BLaER1 (cell line): ENCODE measurements at regions not wholly inside any gene's neighbourhood (a gene's known extent, or its start where the extent isn't known, plus 50 kb on each side); places are given as distances from the start of the nearest gene placed in this dataset.

Experiments
- H3K27ac ChIP-seq: shearing (Covaris generic); formaldehyde crosslinking; 2 replicates; pipeline ENCODE4 v1.8.1; 2022
- H3K27me3 ChIP-seq: shearing (Covaris generic); formaldehyde crosslinking; 2 replicates; pipeline ENCODE4 v1.8.1; 2022
- H3K36me3 ChIP-seq: shearing (Covaris generic); formaldehyde crosslinking; 2 replicates; pipeline ENCODE4 v1.8.1; 2022
- H3K4me1 ChIP-seq: shearing (Covaris generic); formaldehyde crosslinking; 2 replicates; pipeline ENCODE4 v1.8.1; 2022
- H3K4me2 ChIP-seq: shearing (Covaris generic); formaldehyde crosslinking; 2 replicates; pipeline ENCODE4 v1.8.1; 2022
- H3K4me3 ChIP-seq: shearing (Covaris generic); formaldehyde crosslinking; 2 replicates; pipeline ENCODE4 v1.8.1; 2022
- H3K9ac ChIP-seq: shearing (Covaris generic); formaldehyde crosslinking; 2 replicates; pipeline ENCODE4 v1.8.1; 2022
- H3K9me3 ChIP-seq: shearing (Covaris generic); formaldehyde crosslinking; 2 replicates; pipeline ENCODE4 v1.8.1; 2022
- H4K20me1 ChIP-seq: shearing (Covaris generic); formaldehyde crosslinking; 2 replicates; pipeline ENCODE4 v1.8.1; 2022
- Cebpa-rat ChIP-seq: shearing (Covaris generic); IDR thresholded peaks from 2 replicates; pipeline ENCODE4 v1.8.1; 2022

DNA sequence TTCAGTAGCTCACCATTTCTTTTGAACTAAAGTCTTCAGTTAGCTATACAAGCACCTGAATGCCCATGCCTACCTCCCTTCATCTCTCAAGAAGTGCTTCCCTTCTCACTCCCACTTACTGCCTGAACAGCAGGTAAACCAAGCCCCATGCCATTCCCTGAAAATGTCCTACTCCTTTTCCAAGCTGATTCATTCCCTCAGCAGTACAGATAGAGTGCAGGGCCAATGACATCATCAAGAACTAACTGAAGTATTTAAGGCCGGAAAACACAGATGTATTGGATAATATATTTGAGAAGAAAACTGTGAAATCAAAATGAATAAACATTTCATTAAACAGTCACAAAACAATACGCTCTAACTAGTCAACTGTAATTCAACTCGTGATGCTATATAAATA lies 478.8 kb upstream of the CDH11 start:
- Histone ChIP-seq H3K27ac (no peak overlapping the region), H3K9me3 (no peaks in the 10 kb centered on the region; the same call in 1 of the 2 replicates), H3K27me3 (no peaks in the 10 kb centered on the region), H3K4me1 (no peaks in the 10 kb centered on the region), H4K20me1 (no peaks in the 10 kb centered on the region), H3K9ac (no peak overlapping the region), H3K4me3 (no peak overlapping the region), H3K4me2 (no peak overlapping the region), H3K36me3 (no peaks in the 10 kb centered on the region)
- no peak for TF ChIP-seq Cebpa-rat

DNA sequence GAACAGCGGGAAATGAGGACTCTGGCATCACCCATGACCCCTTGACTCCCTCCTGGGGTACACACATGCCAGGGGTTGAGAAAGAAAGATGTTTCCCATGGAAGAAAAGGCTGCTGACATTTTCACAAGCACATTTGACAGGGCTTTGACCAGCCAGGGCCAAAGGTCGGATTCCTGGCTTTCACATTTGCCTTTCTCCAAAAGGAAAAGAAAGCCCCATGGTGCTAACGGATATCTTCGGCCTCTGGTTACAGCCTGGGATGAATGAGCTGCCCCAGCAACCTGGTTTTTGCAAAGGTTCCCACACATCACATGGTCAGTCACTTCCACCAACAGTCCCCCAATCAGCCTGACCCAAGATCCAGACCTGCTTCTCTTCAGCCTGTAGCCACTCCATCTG lies 478.2 kb upstream of the CDH11 start:
- TF ChIP-seq Cebpa-rat: no peak
- no peak overlapping the region for H3K4me2 ChIP-seq
- H3K27ac ChIP-seq: no peak overlapping the region
- H3K36me3 ChIP-seq: no peaks in the 10 kb centered on the region
- H4K20me1 ChIP-seq: no peaks in the 10 kb centered on the region
- no peaks in the 10 kb centered on the region for H3K4me1 ChIP-seq
- no peak overlapping the region for H3K4me3 ChIP-seq
- H3K27me3 ChIP-seq: no peaks in the 10 kb centered on the region
- H3K9ac ChIP-seq: no peak overlapping the region
- no peaks in the 10 kb centered on the region; the same call in 1 of the 2 replicates for H3K9me3 ChIP-seq

DNA sequence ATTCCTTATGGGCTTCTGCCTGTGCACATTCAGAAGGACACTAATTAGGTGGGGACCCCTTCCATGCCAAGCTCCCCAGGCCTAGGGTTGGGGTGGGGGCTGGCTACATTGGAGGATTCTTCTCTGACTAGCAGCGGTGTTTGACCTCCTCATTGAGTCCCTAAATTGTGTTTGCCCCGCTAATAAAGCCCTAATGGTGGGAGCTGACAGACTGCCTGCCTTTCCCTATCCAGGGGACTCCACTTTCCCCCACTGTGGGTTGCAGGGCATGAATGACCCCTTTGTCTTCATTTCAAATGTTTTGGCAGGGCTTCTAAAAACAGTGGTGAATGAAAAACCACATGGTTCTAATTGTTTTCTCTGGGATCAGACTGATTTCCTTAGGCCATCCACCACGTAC lies 476.8 kb upstream of the CDH11 start:
- no peak overlapping the region for H3K9ac ChIP-seq
- H3K4me3 ChIP-seq: no peak overlapping the region
- no peak for TF ChIP-seq Cebpa-rat
- no peaks in the 10 kb centered on the region for H4K20me1 ChIP-seq
- no peaks in the 10 kb centered on the region for H3K36me3 ChIP-seq
- H3K9me3 ChIP-seq: no peaks in the 10 kb centered on the region; the same call in 1 of the 2 replicates
- H3K27me3 ChIP-seq: no peaks in the 10 kb centered on the region
- no peak overlapping the region for H3K4me2 ChIP-seq
- no peak overlapping the region for H3K27ac ChIP-seq
- H3K4me1 ChIP-seq: no peaks in the 10 kb centered on the region

DNA sequence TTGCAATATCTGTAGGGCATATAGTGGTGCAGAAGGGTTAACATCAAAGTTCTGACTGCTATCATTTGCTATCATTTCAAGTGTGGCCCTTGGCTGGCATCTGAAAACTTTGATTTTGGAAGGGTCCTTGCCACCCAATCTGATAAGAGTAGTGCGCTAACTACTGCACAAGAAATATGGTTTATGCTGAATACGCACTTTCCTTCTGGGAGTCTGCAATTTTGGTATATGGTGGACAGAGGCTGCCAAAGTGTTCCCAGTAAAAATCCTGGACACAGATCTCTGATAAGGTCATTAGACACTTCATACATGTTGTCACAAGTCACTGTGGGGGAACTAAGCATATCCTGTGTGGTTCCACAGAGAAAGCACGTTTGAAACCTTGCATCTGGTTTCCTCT lies 461.6 kb upstream of the CDH11 start:
- TF ChIP-seq Cebpa-rat: no peak
- no peak overlapping the region for H3K9ac ChIP-seq
- H4K20me1 ChIP-seq: no peaks in the 10 kb centered on the region
- no peak overlapping the region for H3K4me3 ChIP-seq
- H3K4me1 ChIP-seq: peaks cover 16% of the 10 kb centered on the region
- no peak overlapping the region for H3K27ac ChIP-seq
- 0 out of 2 replicates have a peak overlapping the region, but pooled peaks have one; percentile 5 for H3K4me2 ChIP-seq
- no peaks in the 10 kb centered on the region for H3K27me3 ChIP-seq
- no peaks in the 10 kb centered on the region for H3K36me3 ChIP-seq
- H3K9me3 ChIP-seq: no peaks in the 10 kb centered on the region

DNA sequence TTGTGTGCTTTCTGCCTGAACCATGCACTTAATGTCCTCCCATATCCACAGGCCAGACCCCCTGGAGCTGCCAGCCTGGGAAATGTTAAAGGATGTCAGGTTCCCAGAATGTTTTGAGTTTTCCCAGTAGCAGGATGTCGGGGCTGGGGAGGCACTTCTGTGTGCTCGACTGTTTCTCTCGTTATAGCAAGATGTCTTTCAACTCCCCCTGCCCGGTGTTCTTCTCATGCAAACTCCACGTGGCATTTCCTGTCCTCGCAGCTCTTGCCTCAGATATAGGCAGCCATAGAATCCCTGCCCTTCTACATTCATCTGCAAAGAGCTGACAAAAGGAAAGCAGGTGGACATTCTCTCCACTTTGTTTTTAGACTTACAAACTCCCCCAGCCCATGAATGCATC lies 457.2 kb upstream of the CDH11 start:
- Histone ChIP-seq H3K9ac (no peak overlapping the region), H3K4me2 (no peak overlapping the region; the same call in 1 of the 2 replicates)

DNA sequence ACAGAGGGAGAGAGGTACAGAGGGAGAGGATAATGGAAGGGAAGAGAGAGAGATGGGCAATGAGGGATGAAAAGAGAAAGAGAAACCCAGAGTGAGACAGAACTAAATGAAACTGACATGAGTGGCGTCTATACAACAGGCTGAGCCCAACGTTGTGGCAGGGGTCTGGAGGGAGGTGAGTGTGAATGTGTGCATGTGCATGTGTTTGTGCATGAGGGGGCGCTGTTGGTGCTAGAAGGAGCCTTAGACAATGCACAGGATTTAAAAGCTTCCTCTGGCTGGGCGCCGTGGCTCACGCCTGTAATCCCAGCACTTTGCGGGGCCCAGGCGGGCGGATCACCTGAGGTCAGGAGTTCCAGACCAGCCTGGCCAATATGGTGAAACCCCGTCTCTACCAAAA lies 454.8 kb upstream of the CDH11 start:
- H3K9me3 ChIP-seq: peaks cover 24% of the 10 kb centered on the region
- H3K4me3 ChIP-seq: no peak overlapping the region
- no peaks in the 10 kb centered on the region for H4K20me1 ChIP-seq
- H3K4me1 ChIP-seq: peaks cover 27% of the 10 kb centered on the region
- H3K36me3 ChIP-seq: no peaks in the 10 kb centered on the region
- no peak overlapping the region for H3K9ac ChIP-seq
- no peak for TF ChIP-seq Cebpa-rat
- 0 out of 2 replicates have a peak overlapping the region, but pooled peaks have one; percentile 13 for H3K27ac ChIP-seq
- H3K4me2 ChIP-seq: no peak overlapping the region
- H3K27me3 ChIP-seq: no peaks in the 10 kb centered on the region

More for the DNA sequence above, 457.2 kb upstream of the CDH11 start:
- TF ChIP-seq Cebpa-rat: no peak
- Histone ChIP-seq H3K36me3 (no peaks in the 10 kb centered on the region), H3K9me3 (peaks cover 24% of the 10 kb centered on the region), H4K20me1 (no peaks in the 10 kb centered on the region), H3K4me3 (no peak overlapping the region), H3K4me1 (peaks cover 27% of the 10 kb centered on the region), H3K27me3 (no peaks in the 10 kb centered on the region), H3K27ac (no peak overlapping the region)

DNA sequence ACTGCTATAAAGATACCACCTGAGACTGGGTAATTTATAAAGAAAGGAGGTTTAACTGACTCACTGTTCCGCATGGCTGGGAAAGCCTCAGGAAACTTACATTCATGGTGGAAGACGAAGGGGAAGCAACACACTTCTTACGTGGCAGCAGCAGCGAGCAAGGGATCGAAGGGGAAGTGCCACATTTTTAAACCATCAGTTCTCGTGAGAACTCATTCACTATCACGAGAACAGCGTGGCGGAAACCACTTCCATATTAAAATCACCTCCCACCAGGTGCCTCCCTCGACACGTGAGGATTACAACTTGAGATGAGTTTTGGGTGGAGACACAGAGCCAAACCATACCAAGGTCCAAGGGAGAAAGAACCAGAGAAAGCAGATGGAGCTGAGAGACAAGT lies 454.3 kb upstream of the CDH11 start:
- TF ChIP-seq Cebpa-rat: no peak
- peaks cover 24% of the 10 kb centered on the region for H3K9me3 ChIP-seq
- H3K36me3 ChIP-seq: no peaks in the 10 kb centered on the region
- peak overlapping the region; percentile 23; the same call in 1 of the 2 replicates for H3K4me2 ChIP-seq
- H3K27ac ChIP-seq: 0 out of 2 replicates have a peak overlapping the region, but pooled peaks have one; percentile 13
- no peaks in the 10 kb centered on the region for H4K20me1 ChIP-seq
- peaks cover 27% of the 10 kb centered on the region for H3K4me1 ChIP-seq
- no peak overlapping the region for H3K9ac ChIP-seq
- no peak overlapping the region for H3K4me3 ChIP-seq
- no peaks in the 10 kb centered on the region for H3K27me3 ChIP-seq

DNA sequence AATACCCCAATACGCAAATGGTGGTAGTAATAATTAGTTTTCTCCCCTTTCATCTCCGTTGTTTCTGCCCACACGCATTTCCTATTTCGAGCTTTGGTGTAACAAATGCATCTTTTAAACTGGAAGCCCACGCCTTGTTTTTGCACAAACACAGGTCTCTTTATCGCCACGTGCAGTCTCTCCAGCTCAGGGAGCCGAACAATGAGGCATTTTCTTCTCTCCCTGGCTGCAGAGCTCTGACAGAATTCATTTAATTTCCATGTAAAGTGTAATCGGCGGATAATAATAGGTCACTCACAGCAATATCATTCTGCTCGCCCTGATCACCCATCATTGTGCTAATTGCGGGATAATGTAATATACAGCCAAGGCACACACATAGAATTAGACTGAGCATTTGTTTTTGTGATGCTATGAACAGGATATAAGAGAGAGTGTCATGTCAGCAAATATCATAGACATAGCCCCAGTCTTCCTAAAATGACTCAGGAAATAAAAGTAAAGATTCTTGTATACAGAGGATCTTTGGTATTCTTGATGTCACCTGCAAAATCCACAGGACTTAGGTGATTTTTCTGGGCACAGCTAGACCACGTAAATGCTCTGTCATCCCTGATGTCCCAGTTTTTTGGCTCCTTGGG lies 452.6 kb upstream of the CDH11 start:
- H3K27me3 ChIP-seq: no peaks in the 10 kb centered on the region
- no peak overlapping the region for H3K4me3 ChIP-seq
- no peak for TF ChIP-seq Cebpa-rat
- no peaks in the 10 kb centered on the region for H4K20me1 ChIP-seq
- H3K4me1 ChIP-seq: peaks cover 18% of the 10 kb centered on the region
- H3K36me3 ChIP-seq: no peaks in the 10 kb centered on the region
- no peak overlapping the region for H3K9ac ChIP-seq
- H3K27ac ChIP-seq: no peak overlapping the region
- peaks cover 27% of the 10 kb centered on the region for H3K9me3 ChIP-seq
- H3K4me2 ChIP-seq: no peak overlapping the region

DNA sequence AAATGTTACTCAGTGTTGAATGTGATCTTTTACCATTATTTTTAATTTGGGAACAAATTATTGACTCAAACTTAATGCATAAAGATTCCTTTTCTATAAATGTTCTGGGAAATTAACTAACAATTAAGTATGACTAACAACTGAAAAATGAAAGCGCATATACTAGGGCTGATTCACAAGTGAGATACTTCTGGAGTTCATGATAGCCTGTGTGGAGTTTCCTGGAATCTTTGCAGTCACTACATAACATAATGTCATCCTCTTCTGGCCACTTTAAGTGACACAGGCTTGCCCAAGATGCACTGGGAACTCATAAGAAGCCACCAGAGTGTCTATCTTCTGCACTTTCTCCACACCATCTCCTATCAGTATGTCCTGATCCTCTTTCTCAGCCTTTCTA lies 450.3 kb upstream of the CDH11 start:
- no peak overlapping the region for H3K9ac ChIP-seq
- peaks cover 11% of the 10 kb centered on the region for H3K4me1 ChIP-seq
- no peak overlapping the region for H3K4me3 ChIP-seq
- no peaks in the 10 kb centered on the region for H4K20me1 ChIP-seq
- no peaks in the 10 kb centered on the region for H3K27me3 ChIP-seq
- H3K27ac ChIP-seq: no peak overlapping the region
- peaks cover 24% of the 10 kb centered on the region for H3K9me3 ChIP-seq
- TF ChIP-seq Cebpa-rat: no peak
- H3K36me3 ChIP-seq: no peaks in the 10 kb centered on the region
- no peak overlapping the region for H3K4me2 ChIP-seq

DNA sequence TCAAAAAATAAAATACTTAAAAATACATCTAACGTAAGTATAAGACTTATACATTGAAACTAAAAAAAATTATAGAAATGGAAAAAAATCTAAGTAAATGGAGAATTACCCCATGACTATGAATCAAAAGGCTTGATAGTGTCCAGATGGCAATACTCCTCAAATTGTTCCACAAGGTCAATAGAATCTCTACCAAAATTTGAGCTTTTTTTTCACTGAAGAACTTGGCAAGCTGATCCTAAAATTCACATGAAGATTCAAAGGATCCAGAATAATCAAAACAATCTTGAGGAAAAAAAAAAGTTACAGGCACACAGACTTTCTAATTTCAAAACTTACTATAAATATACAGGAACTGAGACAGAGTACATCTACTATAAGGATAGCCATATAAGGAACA lies 448.4 kb upstream of the CDH11 start:
- Histone ChIP-seq H3K9ac (no peak overlapping the region), H3K9me3 (0 out of 2 replicates have a peak, but pooled peaks cover 5% of the 10 kb centered on the region), H3K27me3 (no peaks in the 10 kb centered on the region), H3K4me2 (no peak overlapping the region), H3K4me3 (no peak overlapping the region), H3K4me1 (no peaks in the 10 kb centered on the region), H3K36me3 (no peaks in the 10 kb centered on the region), H3K27ac (no peak overlapping the region), H4K20me1 (no peaks in the 10 kb centered on the region)
- no peak for TF ChIP-seq Cebpa-rat
